GM12878 (cell line): ENCODE measurements at regions not wholly inside any gene's neighbourhood (a gene's known extent, or its start where the extent isn't known, plus 50 kb on each side); places are given as distances from the start of the nearest gene placed in this dataset.

Source experiments
- ATAC-seq: fragments of 200-7000 bp; cut with Tn5 transposase; 3 replicates; pipeline ENCODE4 v1.9.1; 2020; ENCODE audit warnings: mild to moderate bottlenecking, moderate library complexity
- BruUV-seq: library from RNA; stranded (reverse); fragments of 400-500 nt; replicated peaks from 2 replicates; lab custom pipeline; 2021; lab: Mats Ljungman, UMichigan
- CTCF ChIA-PET: fragments of 300-600 bp; sonication (Branson Sonifier 250); formaldehyde crosslinking; extraction: SDS; loops from one replicate; lab custom pipeline; 2021; ENCODE audit warnings: inconsistent platforms; lab: Yijun Ruan, JAX
- POLR2A ChIA-PET: fragments of 350-600 bp; formaldehyde crosslinking; extraction: SDS; loops from one replicate; lab custom pipeline; 2021; ENCODE audit warnings: inconsistent platforms; lab: Charles Lee
- RAD21 ChIA-PET: fragments of 300-600 bp; sonication (Branson Sonifier 250); formaldehyde crosslinking; loops from one replicate; lab custom pipeline; 2023; ENCODE audit warnings: antibody characterized with exemption; ENCODE audit not compliant: unreplicated experiment; lab: Charles Lee
- SMC1A ChIA-PET: fragments of 300-600 bp; sonication (Branson Sonifier 250); formaldehyde crosslinking; loops from one replicate; lab custom pipeline; 2023; ENCODE audit not compliant: unreplicated experiment, uncharacterized antibody; lab: Charles Lee
- DNase-seq: peaks from one replicate; pipeline ENCODE4 v3.0.0-alpha.2; 2011; ENCODE audit warnings: low read depth, low spot score
- FAIRE-seq: peaks from 3 replicates; lab custom pipeline; 2011; peaks lifted over from hg19 to GRCh38; lab: Jason Lieb, UNC
- H2AFZ ChIP-seq: 2 replicates; pipeline ENCODE4 v1.6.0; 2011; ENCODE audit warnings: low read depth, low read length, control low read depth; ENCODE audit not compliant: control insufficient read depth
- H3K27ac ChIP-seq: 2 replicates; pipeline ENCODE4 v1.5.1; 2011; ENCODE audit warnings: control low read depth; ENCODE audit not compliant: control insufficient read depth, insufficient read depth
- H3K27me3 ChIP-seq, 2 experiments: replicated peaks in 1 of 2; 2 replicates each; pipeline versions ENCODE4 v1.6.0 to v1.6.1; 2011; ENCODE audit warnings: low read length in 1 of 2; ENCODE audit not compliant: control insufficient read depth in 2 of 2, insufficient read depth in 2 of 2
- H3K36me3 ChIP-seq, 2 experiments: 2 replicates each; pipeline ENCODE4 v1.5.1; 2011; ENCODE audit warnings: low read length in 1 of 2; ENCODE audit not compliant: control insufficient read depth in 2 of 2, insufficient read depth in 2 of 2
- H3K4me1 ChIP-seq: 2 replicates; pipeline ENCODE4 v1.6.1; 2011; ENCODE audit warnings: mild to moderate bottlenecking, low read length, moderate library complexity, mixed read lengths; ENCODE audit not compliant: control insufficient read depth, insufficient read depth
- H3K4me2 ChIP-seq: 2 replicates; pipeline ENCODE4 v1.6.0; 2011; ENCODE audit warnings: control low read depth; ENCODE audit not compliant: control insufficient read depth, insufficient read depth
- H3K4me3 ChIP-seq: fragments of 200-600 bp; sonication (generic); 2 replicates; pipeline ENCODE4 v1.5.1; 2016
- H3K79me2 ChIP-seq: 2 replicates; pipeline ENCODE4 v1.6.0; 2011; ENCODE audit warnings: low read length; ENCODE audit not compliant: control insufficient read depth, insufficient read depth
- H3K9ac ChIP-seq: 2 replicates; pipeline ENCODE4 v1.8.0; 2011; ENCODE audit warnings: low read length, control low read depth, mixed read lengths; ENCODE audit not compliant: control insufficient read depth, insufficient read depth
- H3K9me3 ChIP-seq: replicated peaks from 3 replicates; pipeline ENCODE4 v1.5.1; 2011; ENCODE audit warnings: mild to moderate bottlenecking, low read length; ENCODE audit not compliant: control insufficient read depth, insufficient read depth
- H4K20me1 ChIP-seq: 2 replicates; pipeline ENCODE4 v1.6.0; 2011; ENCODE audit not compliant: control insufficient read depth, insufficient read depth
- BHLHE40 ChIP-seq, 2 experiments: fragments of 450-650 bp in 1 of 2; IDR thresholded peaks; 2 replicates each; pipeline ENCODE4 v1.6.1; 2011 to 2017; ENCODE audit warnings: low read depth in 2 of 2, borderline replicate concordance in 1 of 2, improper control_type of control experiment in 1 of 2, low read length in 1 of 2, mild to moderate bottlenecking in 1 of 2
- HDGF ChIP-seq: fragments of 450-650 bp; IDR thresholded peaks from 2 replicates; pipeline ENCODE4 v1.6.1; 2016; ENCODE audit warnings: antibody characterized with exemption
- NBN ChIP-seq: fragments of 450-650 bp; IDR thresholded peaks from 2 replicates; pipeline ENCODE4 v1.6.1; 2016
- PML ChIP-seq: IDR thresholded peaks from 2 replicates; pipeline ENCODE4 v1.6.1; 2012; ENCODE audit warnings: low read length, inconsistent platforms
- RAD21 ChIP-seq: IDR thresholded peaks from 2 replicates; pipeline ENCODE4 v1.6.1; 2011; ENCODE audit warnings: mild to moderate bottlenecking, low read depth, low read length, moderate library complexity; ENCODE audit not compliant: insufficient read depth
- RELA ChIP-seq: fragments of 450-650 bp; IDR thresholded peaks from 2 replicates; pipeline ENCODE4 v1.8.0; 2014; ENCODE audit warnings: borderline replicate concordance; ENCODE audit not compliant: partially characterized antibody
- RUNX3 ChIP-seq: IDR thresholded peaks from 2 replicates; pipeline ENCODE4 v1.6.1; 2012; ENCODE audit warnings: low read length, inconsistent platforms
- SIX5 ChIP-seq: IDR thresholded peaks from 2 replicates; pipeline ENCODE4 v1.6.1; 2011; ENCODE audit warnings: mild to moderate bottlenecking, low read depth, low read length, moderate library complexity; ENCODE audit not compliant: severe bottlenecking
- SUPT20H ChIP-seq: IDR thresholded peaks from 2 replicates; pipeline ENCODE4 v1.6.1; 2011; ENCODE audit warnings: low read depth, mild to moderate bottlenecking, low read length, moderate library complexity, borderline replicate concordance; ENCODE audit not compliant: control insufficient read depth
- TCF3 ChIP-seq: IDR thresholded peaks from 2 replicates; pipeline ENCODE4 v1.6.1; 2012; ENCODE audit warnings: low read depth, mild to moderate bottlenecking, low read length, borderline replicate concordance; ENCODE audit not compliant: insufficient read depth
- ZBED1 ChIP-seq: IDR thresholded peaks from 2 replicates; pipeline ENCODE4 v1.6.1; 2016; ENCODE audit warnings: borderline replicate concordance
- ZBTB33 ChIP-seq: fragments of 450-650 bp; IDR thresholded peaks from 2 replicates; pipeline ENCODE4 v1.6.1; 2017; ENCODE audit warnings: mild to moderate bottlenecking
- ZNF207 ChIP-seq: fragments of 450-650 bp; IDR thresholded peaks from 2 replicates; pipeline ENCODE4 v1.6.1; 2014; ENCODE audit warnings: antibody characterized with exemption, mild to moderate bottlenecking, borderline replicate concordance
- WGBS: methylation state at CpG from one replicate; pipeline ENCODE4 v1.1.6; 2016; ENCODE audit warnings: low lambda C conversion rate; ENCODE audit not compliant: insufficient replicate concordance, insufficient coverage; ENCODE audit errors: missing lambda C conversion rate; 5-methylcytosine and 5-hydroxymethylcytosine counted together
- in situ Hi-C: fragments of 300-500 bp; cut with MboI; formaldehyde crosslinking; loops from 9 replicates; pipeline ENCODE4 v1.14.3; 2018; ENCODE audit warnings: mixed read lengths
- intact Hi-C: fragments of 100-400 bp; cut with micrococcal nuclease; formaldehyde crosslinking; loops from one replicate; pipeline ENCODE4 v1.14.2; 2022; ENCODE audit not compliant: unreplicated experiment
- TF ChIP-seq, protein P1 (sequence below): fragments of 450-650 bp; IDR thresholded peaks from 2 replicates; pipeline ENCODE4 v1.6.1; 2018; ENCODE audit warnings: borderline replicate concordance, mild to moderate bottlenecking; ENCODE audit not compliant: partially characterized antibody

DNA sequence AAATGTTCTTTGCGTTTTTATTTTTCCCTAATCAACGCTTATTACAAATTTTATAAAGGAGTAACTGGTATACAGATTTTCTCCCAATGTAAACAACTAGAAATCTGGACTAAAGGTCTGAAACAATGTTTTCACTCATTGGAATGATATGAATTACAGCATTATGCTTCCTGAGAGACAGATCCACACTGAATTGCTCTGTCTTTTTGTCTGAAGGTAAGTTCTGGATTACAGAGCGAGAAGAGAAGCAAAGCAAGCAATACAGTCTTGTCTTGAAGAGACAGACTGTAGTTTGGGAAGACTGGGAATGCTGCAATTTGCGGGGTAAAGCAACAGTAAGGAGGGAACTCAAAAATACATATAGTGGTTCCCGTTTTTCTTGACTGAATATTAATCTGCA is 262.2 kb upstream of the PABPC4L start:
- no peaks in the 10 kb centered on the region for H3K36me3 ChIP-seq
- H3K9me3 ChIP-seq: no peaks in the 10 kb centered on the region
- no peak for FAIRE-seq
- ChIA-PET SMC1A (no interaction called here), RAD21 (no interaction called here), POLR2A (no interaction called here), CTCF (no interaction called here)
- no peak for TF ChIP-seq RUNX3
- no peaks in the 10 kb centered on the region for H3K27me3 ChIP-seq
- no peaks in the 10 kb centered on the region for H4K20me1 ChIP-seq
- no peaks in the 10 kb centered on the region for H3K79me2 ChIP-seq
- ATAC-seq: no peak
- no peak overlapping the region for H2AFZ ChIP-seq
- no peak overlapping the region for H3K4me2 ChIP-seq
- in situ Hi-C loops: no loop called here
- DNase-seq: no peak
- no peak overlapping the region for H3K9ac ChIP-seq
- 9% methylated on average over 5 of the region's 5 CpGs for WGBS
- intact Hi-C loops: no loop called here
- BruUV-seq: no TSS peak
- H3K4me3 ChIP-seq: no peak overlapping the region
- H3K27ac ChIP-seq: no peak overlapping the region
- no peaks in the 10 kb centered on the region for H3K4me1 ChIP-seq

- no peaks in the 10 kb centered on the region for H3K79me2 ChIP-seq
- H3K4me2 ChIP-seq: no peak overlapping the region
- no peak overlapping the region for H3K4me3 ChIP-seq
- no peaks in the 10 kb centered on the region for H3K4me1 ChIP-seq
- ChIA-PET CTCF (no interaction called here), RAD21 (no interaction called here), POLR2A (no interaction called here), SMC1A (no interaction called here)
- no TSS peak for BruUV-seq
- no peak for TF ChIP-seq ZBED1
- TF ChIP-seq PML: no peak
- no peak for TF ChIP-seq NBN
- TF ChIP-seq, protein P1, sequence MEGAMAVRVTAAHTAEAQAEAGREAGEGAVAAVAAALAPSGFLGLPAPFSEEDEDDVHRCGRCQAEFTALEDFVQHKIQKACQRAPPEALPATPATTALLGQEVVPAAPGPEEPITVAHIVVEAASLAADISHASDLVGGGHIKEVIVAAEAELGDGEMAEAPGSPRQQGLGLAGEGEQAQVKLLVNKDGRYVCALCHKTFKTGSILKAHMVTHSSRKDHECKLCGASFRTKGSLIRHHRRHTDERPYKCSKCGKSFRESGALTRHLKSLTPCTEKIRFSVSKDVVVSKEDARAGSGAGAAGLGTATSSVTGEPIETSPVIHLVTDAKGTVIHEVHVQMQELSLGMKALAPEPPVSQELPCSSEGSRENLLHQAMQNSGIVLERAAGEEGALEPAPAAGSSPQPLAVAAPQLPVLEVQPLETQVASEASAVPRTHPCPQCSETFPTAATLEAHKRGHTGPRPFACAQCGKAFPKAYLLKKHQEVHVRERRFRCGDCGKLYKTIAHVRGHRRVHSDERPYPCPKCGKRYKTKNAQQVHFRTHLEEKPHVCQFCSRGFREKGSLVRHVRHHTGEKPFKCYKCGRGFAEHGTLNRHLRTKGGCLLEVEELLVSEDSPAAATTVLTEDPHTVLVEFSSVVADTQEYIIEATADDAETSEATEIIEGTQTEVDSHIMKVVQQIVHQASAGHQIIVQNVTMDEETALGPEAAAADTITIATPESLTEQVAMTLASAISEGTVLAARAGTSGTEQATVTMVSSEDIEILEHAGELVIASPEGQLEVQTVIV: no peak
- TF ChIP-seq RELA: no peak
- TF ChIP-seq BHLHE40 (IDR thresholded peaks at IDR 0.05; ENCODE audit: borderline replicate concordance in 1 of 2, low read depth in 2 of 2, low read length in 1 of 2): no peak
- TF ChIP-seq RAD21: no peak
- no peak for TF ChIP-seq ZNF207
- TF ChIP-seq SIX5: no peak
- no peak for TF ChIP-seq HDGF
- TF ChIP-seq SUPT20H: no peak
- TF ChIP-seq ZBTB33: no peak
- TF ChIP-seq TCF3: no peak
- WGBS: 0% methylated on average over 1 of the region's 1 CpG
- DNase-seq (no peak), FAIRE-seq (no peak), ATAC-seq (no peak)
- H3K9ac ChIP-seq: no peak overlapping the region
- intact Hi-C loops (no loop called here), in situ Hi-C loops (no loop called here)
- no peak overlapping the region for H2AFZ ChIP-seq
- H3K27me3 ChIP-seq: no peaks in the 10 kb centered on the region
- H3K9me3 ChIP-seq: no peaks in the 10 kb centered on the region
- H3K36me3 ChIP-seq: no peaks in the 10 kb centered on the region
- H4K20me1 ChIP-seq: no peaks in the 10 kb centered on the region
- H3K27ac ChIP-seq: no peak overlapping the region
Measured at GRCh38 chr4:134426821-134427220, 225.2 kb upstream of the PABPC4L start.
